ENCODE measurements at regions not wholly inside any gene's neighbourhood (a gene's known extent, or its start where the extent isn't known, plus 50 kb on each side); places are given as distances from the start of the nearest gene placed in this dataset.

- DNase-seq (ENCODE audit: low spot score) = no peak
- no peaks in the 10 kb centered on the region for H3K36me3 ChIP-seq
- no peak overlapping the region for H3K27ac ChIP-seq
- no peak for TF ChIP-seq CTCF (IDR thresholded peaks at IDR 0.05)
- H3K27me3 ChIP-seq = no peaks in the 10 kb centered on the region
- H3K4me3 ChIP-seq = no peak overlapping the region
- no peaks in the 10 kb centered on the region for H3K9me3 ChIP-seq
- peaks cover 0 to 9% of the 10 kb centered on the region in 2 donors for H3K4me1 ChIP-seq
These were observed 108.9 kb upstream of the MAP4K3 start for GRCh38 chr2:39545957-39546356.

- Histone ChIP-seq H3K4me3 (no peak overlapping the region), H3K27me3 (no peaks in the 10 kb centered on the region), H3K4me1 (peaks cover 0 to 6% of the 10 kb centered on the region in 2 donors), H3K27ac (no peak overlapping the region), H3K36me3 (no peaks in the 10 kb centered on the region), H3K9me3 (no peaks in the 10 kb centered on the region)
- DNase-seq (ENCODE audit: low spot score) = no peak
- TF ChIP-seq CTCF (IDR thresholded peaks at IDR 0.05) = no peak
These were observed 109.3 kb upstream of the MAP4K3 start for GRCh38 chr2:39546409-39546808.

DNA sequence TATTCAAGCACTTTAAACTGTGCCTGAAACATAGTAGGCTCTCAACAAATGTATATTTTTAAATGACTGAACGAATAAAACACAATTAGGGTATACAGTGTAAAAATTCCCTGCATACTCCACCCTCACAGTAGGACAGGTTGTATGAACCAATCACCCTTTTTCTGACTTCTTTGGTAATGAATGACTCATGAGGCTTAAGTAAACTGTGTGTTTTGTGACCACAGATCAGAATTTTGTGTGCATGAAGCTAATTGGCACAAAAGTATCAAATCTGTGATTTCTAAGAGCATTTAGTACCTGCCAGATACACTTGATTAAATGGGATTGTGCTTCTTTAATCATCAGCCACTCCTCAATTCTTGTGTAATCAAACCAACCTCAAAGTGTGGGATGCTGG is 109.9 kb upstream of the MAP4K3 start:
- H3K4me1 ChIP-seq = peaks cover 0 to 1% of the 10 kb centered on the region in 2 donors
- no peak overlapping the region for H3K4me3 ChIP-seq
- no peaks in the 10 kb centered on the region for H3K27me3 ChIP-seq
- no peak for TF ChIP-seq CTCF (IDR thresholded peaks at IDR 0.05)
- no peak overlapping the region for H3K27ac ChIP-seq
- no peaks in the 10 kb centered on the region for H3K9me3 ChIP-seq
- no peak for DNase-seq (ENCODE audit: low spot score)
- H3K36me3 ChIP-seq = no peaks in the 10 kb centered on the region

- no peaks in the 10 kb centered on the region for H3K4me1 ChIP-seq
These were observed 111.0 kb upstream of the MAP4K3 start for GRCh38 chr2:39547811-39548719.

GRCh38 chr2:39549000-39549399 is 111.9 kb upstream of the MAP4K3 start:
- no peak overlapping the region for H3K27ac ChIP-seq
- H3K9me3 ChIP-seq = peaks cover 0 to 5% of the 10 kb centered on the region in 2 donors
- no peak for DNase-seq (ENCODE audit: low spot score)
- H3K4me1 ChIP-seq = no peaks in the 10 kb centered on the region
- no peaks in the 10 kb centered on the region for H3K27me3 ChIP-seq
- H3K4me3 ChIP-seq = no peak overlapping the region
- no peak for TF ChIP-seq CTCF (IDR thresholded peaks at IDR 0.05)
- no peaks in the 10 kb centered on the region for H3K36me3 ChIP-seq

More at GRCh38 chr2:39547811-39548719, 111.0 kb upstream of the MAP4K3 start:
- Histone ChIP-seq H3K9me3 (no peaks in the 10 kb centered on the region), H3K27me3 (no peaks in the 10 kb centered on the region), H3K4me3 (no peak overlapping the region), H3K36me3 (no peaks in the 10 kb centered on the region), H3K27ac (no peak overlapping the region)
- TF ChIP-seq CTCF (IDR thresholded peaks at IDR 0.05) = no peak
- DNase-seq (ENCODE audit: low spot score) = no peak
